Smooth muscle cell (in vitro differentiated cells): ENCODE measurements at regions not wholly inside any gene's neighbourhood (a gene's known extent, or its start where the extent isn't known, plus 50 kb on each side); places are given as distances from the start of the nearest gene placed in this dataset.

Experiments used
- DNase-seq: peaks from one replicate; lab custom pipeline; 2025; ENCODE audit not compliant: unreplicated experiment; lab: John Stamatoyannopoulos, UW
- H2AFZ ChIP-seq: fragments of 200-600 bp; sonication (generic); 2 replicates; pipeline ENCODE4 v1.6.0; 2016; ENCODE audit warnings: antibody characterized with exemption, low read depth, mild to moderate bottlenecking
- H3F3A ChIP-seq: fragments of 200-600 bp; sonication (generic); 2 replicates; pipeline ENCODE4 v1.6.0; 2017; ENCODE audit warnings: antibody characterized with exemption, low read depth
- H3K27ac ChIP-seq: fragments of 200-600 bp; sonication (generic); 2 replicates; pipeline ENCODE4 v1.5.1; 2016; ENCODE audit warnings: low read depth, mild to moderate bottlenecking
- H3K27me3 ChIP-seq: fragments of 200-600 bp; sonication (generic); 2 replicates; pipeline ENCODE4 v1.6.1; 2016; ENCODE audit warnings: low read depth, mild to moderate bottlenecking
- H3K36me3 ChIP-seq: fragments of 200-600 bp; sonication (generic); 2 replicates; pipeline ENCODE4 v1.5.1; 2016; ENCODE audit warnings: low read depth
- H3K4me1 ChIP-seq: fragments of 200-600 bp; sonication (generic); 2 replicates; pipeline ENCODE4 v1.5.1; 2016; ENCODE audit warnings: low read depth
- H3K4me2 ChIP-seq: fragments of 200-600 bp; sonication (generic); 2 replicates; pipeline ENCODE4 v1.6.0; 2016; ENCODE audit warnings: mild to moderate bottlenecking
- H3K4me3 ChIP-seq: fragments of 200-600 bp; sonication (generic); 2 replicates; pipeline ENCODE4 v1.5.1; 2016; ENCODE audit warnings: mild to moderate bottlenecking
- H3K79me2 ChIP-seq: fragments of 200-600 bp; sonication (generic); 2 replicates; pipeline ENCODE4 v1.6.0; 2016; ENCODE audit warnings: low read depth, mild to moderate bottlenecking
- H3K9ac ChIP-seq: fragments of 200-600 bp; sonication (generic); 2 replicates; pipeline ENCODE4 v1.6.0; 2016; ENCODE audit warnings: low read depth
- H3K9me3 ChIP-seq: fragments of 200-600 bp; sonication (generic); replicated peaks from 2 replicates; pipeline ENCODE4 v1.5.1; 2016; ENCODE audit warnings: low read depth
- H4K20me1 ChIP-seq: fragments of 200-600 bp; sonication (generic); 2 replicates; pipeline ENCODE4 v1.6.0; 2016; ENCODE audit warnings: low read depth
- WGBS: methylation state at CpG from one replicate; pipeline ENCODE4 v1.1.7; 2016; ENCODE audit warnings: low lambda C conversion rate; 5-methylcytosine and 5-hydroxymethylcytosine counted together
- TF ChIP-seq, protein P1 (sequence below): fragments of 200-600 bp; sonication (generic); IDR thresholded peaks from 2 replicates; pipeline ENCODE4 v1.5.1; 2017; ENCODE audit warnings: borderline replicate concordance, mild to moderate bottlenecking, antibody characterized with exemption; ENCODE audit not compliant: insufficient read depth, poor library complexity, severe bottlenecking

DNA sequence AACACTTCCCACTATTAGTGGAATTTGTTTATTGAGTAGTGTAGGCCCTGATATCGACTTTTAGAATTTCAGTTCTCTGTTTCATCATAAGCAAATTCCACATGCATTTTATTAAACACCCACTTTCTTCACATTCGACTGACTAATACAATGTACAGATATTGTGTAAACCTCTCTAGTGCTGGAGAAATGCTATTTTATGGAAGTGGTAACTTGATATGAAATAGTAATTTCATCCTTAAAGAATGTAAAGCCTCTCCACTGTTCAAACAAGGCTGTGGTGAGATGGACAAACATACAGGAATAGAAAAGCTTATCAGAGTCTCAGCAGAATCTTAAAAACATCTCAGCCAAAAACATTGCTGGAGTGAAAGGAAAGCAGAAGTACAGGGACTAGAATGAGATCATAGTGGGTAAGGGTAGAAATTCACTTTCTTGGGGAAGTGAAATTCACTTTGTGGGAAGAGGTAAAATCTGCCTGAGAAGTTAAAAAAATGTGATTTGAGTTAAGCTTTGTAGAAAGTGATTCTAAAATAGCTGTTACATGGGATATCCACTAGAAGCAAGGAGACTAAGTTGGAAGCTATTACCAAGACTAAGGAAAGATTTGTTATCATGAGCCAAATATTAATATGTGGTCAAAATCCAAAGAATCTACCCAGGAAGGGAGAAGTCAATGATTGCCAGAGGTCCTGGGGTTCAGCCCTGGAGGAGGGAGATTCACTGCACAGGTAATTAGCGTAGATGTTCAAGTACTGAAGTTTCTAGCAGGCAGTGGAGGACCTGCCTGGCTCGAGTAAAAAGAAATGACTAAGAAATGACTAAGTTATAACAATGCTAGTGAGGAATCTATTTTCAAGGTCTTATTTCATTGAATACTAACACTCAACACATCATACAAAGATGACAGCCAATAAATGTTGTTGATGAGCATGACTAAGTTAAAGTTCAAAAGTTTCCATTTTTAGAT, 398.3 kb upstream of the FAM47C start:
- Histone ChIP-seq H3K9ac (no peak overlapping the region), H4K20me1 (no peaks in the 10 kb centered on the region), H3K79me2 (no peaks in the 10 kb centered on the region), H3K4me1 (no peaks in the 10 kb centered on the region), H3K27me3 (no peaks in the 10 kb centered on the region), H3K27ac (no peak overlapping the region), H2AFZ (no peak overlapping the region), H3K4me2 (no peak overlapping the region), H3F3A (no peaks in the 10 kb centered on the region), H3K36me3 (no peaks in the 10 kb centered on the region), H3K4me3 (no peak overlapping the region), H3K9me3 (no peaks in the 10 kb centered on the region)
- WGBS, result 57% methylated on average over 4 of the region's 4 CpGs
- DNase-seq, result no peak
- TF ChIP-seq, protein P1, sequence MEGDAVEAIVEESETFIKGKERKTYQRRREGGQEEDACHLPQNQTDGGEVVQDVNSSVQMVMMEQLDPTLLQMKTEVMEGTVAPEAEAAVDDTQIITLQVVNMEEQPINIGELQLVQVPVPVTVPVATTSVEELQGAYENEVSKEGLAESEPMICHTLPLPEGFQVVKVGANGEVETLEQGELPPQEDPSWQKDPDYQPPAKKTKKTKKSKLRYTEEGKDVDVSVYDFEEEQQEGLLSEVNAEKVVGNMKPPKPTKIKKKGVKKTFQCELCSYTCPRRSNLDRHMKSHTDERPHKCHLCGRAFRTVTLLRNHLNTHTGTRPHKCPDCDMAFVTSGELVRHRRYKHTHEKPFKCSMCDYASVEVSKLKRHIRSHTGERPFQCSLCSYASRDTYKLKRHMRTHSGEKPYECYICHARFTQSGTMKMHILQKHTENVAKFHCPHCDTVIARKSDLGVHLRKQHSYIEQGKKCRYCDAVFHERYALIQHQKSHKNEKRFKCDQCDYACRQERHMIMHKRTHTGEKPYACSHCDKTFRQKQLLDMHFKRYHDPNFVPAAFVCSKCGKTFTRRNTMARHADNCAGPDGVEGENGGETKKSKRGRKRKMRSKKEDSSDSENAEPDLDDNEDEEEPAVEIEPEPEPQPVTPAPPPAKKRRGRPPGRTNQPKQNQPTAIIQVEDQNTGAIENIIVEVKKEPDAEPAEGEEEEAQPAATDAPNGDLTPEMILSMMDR, result no peak

DNA sequence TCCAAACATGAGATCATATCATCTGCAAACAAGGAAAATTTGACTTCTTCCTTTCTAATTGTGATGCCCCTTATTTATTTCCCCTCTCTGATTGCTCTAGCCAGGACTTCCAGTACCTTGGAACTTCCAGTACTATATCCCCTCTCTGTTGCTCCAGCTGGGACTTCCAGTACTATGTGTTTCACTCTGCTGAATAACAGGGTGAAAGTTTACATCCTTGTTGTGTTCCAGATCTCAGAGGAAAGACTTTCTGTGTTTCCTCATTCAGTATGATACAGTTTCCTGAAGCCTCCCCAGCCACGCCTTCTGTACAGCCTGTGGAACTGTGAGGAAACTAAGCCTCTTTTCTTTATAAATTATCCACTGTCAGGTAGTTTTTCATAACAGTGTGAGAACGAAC, 381.3 kb upstream of the FAM47C start:
- H3K4me1 ChIP-seq, result no peaks in the 10 kb centered on the region
- no peaks in the 10 kb centered on the region for H3K9me3 ChIP-seq
- no peaks in the 10 kb centered on the region for H3K79me2 ChIP-seq
- H3K27me3 ChIP-seq, result no peaks in the 10 kb centered on the region
- no peaks in the 10 kb centered on the region for H4K20me1 ChIP-seq
- TF ChIP-seq, protein P1, result no peak
- H3F3A ChIP-seq, result no peaks in the 10 kb centered on the region
- no peaks in the 10 kb centered on the region for H3K36me3 ChIP-seq
- no peak overlapping the region for H3K27ac ChIP-seq
- H2AFZ ChIP-seq, result no peak overlapping the region
- no peak overlapping the region for H3K9ac ChIP-seq
- H3K4me3 ChIP-seq, result no peak overlapping the region
- no peak overlapping the region for H3K4me2 ChIP-seq
- 59% methylated on average over 2 of the region's 2 CpGs for WGBS
- no peak for DNase-seq

DNA sequence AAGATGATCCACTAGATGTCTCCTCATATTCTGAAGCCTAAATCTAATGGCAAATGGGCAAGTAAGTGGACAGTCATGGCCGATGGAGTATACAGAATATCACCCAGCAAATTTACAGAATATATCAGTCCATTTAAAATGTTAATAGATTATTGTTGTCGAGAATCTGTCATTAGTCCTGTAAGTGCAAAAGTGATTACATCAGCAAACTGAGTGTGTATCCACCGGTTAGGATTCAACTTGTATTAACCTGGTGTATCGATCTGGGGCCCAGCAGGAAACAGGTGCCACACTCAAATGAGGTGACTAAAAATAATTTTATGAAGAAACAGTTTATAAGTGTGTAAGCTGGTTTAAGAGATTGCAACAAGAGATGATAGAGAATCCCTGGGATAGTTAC, 367.9 kb upstream of the FAM47C start:
- Histone ChIP-seq H3K4me2 (no peak overlapping the region), H4K20me1 (no peaks in the 10 kb centered on the region), H3K27ac (no peak overlapping the region), H3K79me2 (no peaks in the 10 kb centered on the region), H2AFZ (no peak overlapping the region), H3K27me3 (no peaks in the 10 kb centered on the region), H3K9ac (no peak overlapping the region), H3F3A (no peaks in the 10 kb centered on the region), H3K9me3 (no peaks in the 10 kb centered on the region), H3K4me1 (no peaks in the 10 kb centered on the region), H3K4me3 (no peak overlapping the region), H3K36me3 (no peaks in the 10 kb centered on the region)
- DNase-seq, result no peak
- TF ChIP-seq, protein P1, result no peak
- 74% methylated on average over 4 of the region's 4 CpGs for WGBS

DNA sequence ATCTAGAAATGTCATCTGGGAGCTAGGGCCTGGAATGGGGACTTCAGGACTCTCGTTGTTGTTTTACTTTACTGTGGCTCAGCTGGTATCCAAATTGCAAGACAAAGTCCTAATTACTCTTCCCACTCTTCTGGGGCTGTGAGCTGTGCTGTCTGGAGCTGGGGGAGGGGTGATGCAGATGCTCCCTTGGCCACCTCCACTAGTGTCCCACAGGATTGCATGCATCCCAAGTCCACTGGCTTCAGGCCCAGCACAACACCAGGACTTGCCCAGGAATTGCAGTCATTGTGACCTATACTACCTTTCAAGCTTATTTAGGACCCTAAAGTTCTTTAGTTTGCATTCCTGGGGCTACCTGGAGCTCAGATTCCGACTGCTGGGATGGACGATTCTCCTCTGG, 366.1 kb upstream of the FAM47C start:
- Histone ChIP-seq H3K79me2 (no peaks in the 10 kb centered on the region), H3K4me2 (no peak overlapping the region), H3K4me1 (no peaks in the 10 kb centered on the region), H4K20me1 (no peaks in the 10 kb centered on the region), H3K27ac (no peak overlapping the region), H3K9me3 (no peaks in the 10 kb centered on the region), H2AFZ (no peak overlapping the region), H3K4me3 (no peak overlapping the region), H3F3A (no peaks in the 10 kb centered on the region), H3K36me3 (no peaks in the 10 kb centered on the region), H3K27me3 (no peaks in the 10 kb centered on the region), H3K9ac (no peak overlapping the region)
- 72% methylated on average over 3 of the region's 3 CpGs for WGBS
- DNase-seq, result no peak
- TF ChIP-seq, protein P1, result no peak
